AG09309 (cell line): ENCODE measurements at regions not wholly inside any gene's neighbourhood (a gene's known extent, or its start where the extent isn't known, plus 50 kb on each side); places are given as distances from the start of the nearest gene placed in this dataset.

ENCODE experiments used
- DNase-seq: peaks from one replicate; pipeline ENCODE4 v3.0.0-alpha.2; 2010; ENCODE audit warnings: low read depth
- H3K4me3 ChIP-seq: 2 replicates; pipeline ENCODE4 v1.5.1; 2011; ENCODE audit warnings: mild to moderate bottlenecking, low read depth, low read length, moderate library complexity; ENCODE audit not compliant: control insufficient read depth
- CTCF ChIP-seq: IDR thresholded peaks from 2 replicates; pipeline ENCODE4 v1.5.1; 2011; ENCODE audit warnings: mild to moderate bottlenecking, low read depth, low read length, inconsistent platforms; ENCODE audit not compliant: insufficient read depth, control insufficient read depth; ENCODE audit errors: missing control alignments

- H3K4me3 ChIP-seq: no peak overlapping the region
- no peak for TF ChIP-seq CTCF
- no peak for DNase-seq
Measured at GRCh38 chr3:170814822-170815221, 55.2 kb downstream of the RPL22L1 start.

GRCh38 chr3:170813266-170813665, 56.7 kb downstream of the RPL22L1 start:
- no peak for TF ChIP-seq CTCF
- no peak for DNase-seq
- H3K4me3 ChIP-seq: no peak overlapping the region

GRCh38 chr3:170811928-170812591, 57.9 kb downstream of the RPL22L1 start:
- no peak overlapping the region for H3K4me3 ChIP-seq
- DNase-seq: peak; percentile 64
- TF ChIP-seq CTCF: peak; percentile 93

GRCh38 chr3:170811515-170811914, 58.5 kb downstream of the RPL22L1 start:
- TF ChIP-seq CTCF: no peak
- H3K4me3 ChIP-seq: no peak overlapping the region
- DNase-seq: no peak

GRCh38 chr3:170809975-170810357, 60.0 kb downstream of the RPL22L1 start:
- H3K4me3 ChIP-seq: no peak overlapping the region
- peak; percentile 61 for DNase-seq
- no peak for TF ChIP-seq CTCF

GRCh38 chr3:170809007-170809974, 60.7 kb downstream of the RPL22L1 start:
- no peak for DNase-seq
- no peak overlapping the region for H3K4me3 ChIP-seq
- peak; percentile 77 for TF ChIP-seq CTCF
